B cell (primary cell): ENCODE measurements at regions not wholly inside any gene's neighbourhood (a gene's known extent, or its start where the extent isn't known, plus 50 kb on each side); places are given as distances from the start of the nearest gene placed in this dataset.

Experiments
- EZH2 ChIP-seq: IDR thresholded peaks from 2 replicates; pipeline ENCODE4 v1.6.1; 2012; ENCODE audit warnings: borderline replicate concordance, low read depth, mild to moderate bottlenecking, moderate library complexity, low read length; ENCODE audit not compliant: insufficient read depth, poor library complexity, severe bottlenecking
- TF ChIP-seq, protein P1 (sequence below): fragments of 200-600 bp; IDR thresholded peaks from one replicate; pipeline ENCODE4 v1.8.0; 2022; ENCODE audit warnings: antibody characterized with exemption, mild to moderate bottlenecking

DNA sequence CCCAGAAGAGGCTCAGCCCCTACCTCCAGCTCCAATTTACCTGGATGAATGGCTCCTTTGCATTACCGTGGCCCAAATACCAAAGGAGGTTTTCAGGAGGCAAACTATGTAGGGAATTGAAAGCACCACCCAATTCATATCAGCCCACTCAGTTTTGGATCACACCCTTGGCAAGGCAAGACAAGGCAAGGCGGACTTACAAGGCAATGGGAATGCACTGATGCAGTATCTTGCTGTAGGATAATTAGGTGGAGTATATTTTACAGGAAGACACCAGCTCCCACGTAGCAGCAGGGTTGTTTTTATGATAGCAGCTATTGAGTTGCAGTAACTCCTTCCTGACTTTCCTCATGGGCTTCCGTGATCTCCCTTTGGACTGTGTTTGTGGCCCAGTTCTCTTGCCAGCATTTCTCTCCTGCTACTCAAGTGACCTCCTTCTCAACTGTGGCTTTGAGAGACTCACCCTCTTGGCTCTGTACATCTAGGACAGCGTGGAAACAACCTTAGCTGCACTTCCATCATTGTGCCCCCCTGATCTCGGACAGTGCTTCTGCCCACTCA is 935.9 kb downstream of the EFNB2 start:
- TF ChIP-seq, protein P1, sequence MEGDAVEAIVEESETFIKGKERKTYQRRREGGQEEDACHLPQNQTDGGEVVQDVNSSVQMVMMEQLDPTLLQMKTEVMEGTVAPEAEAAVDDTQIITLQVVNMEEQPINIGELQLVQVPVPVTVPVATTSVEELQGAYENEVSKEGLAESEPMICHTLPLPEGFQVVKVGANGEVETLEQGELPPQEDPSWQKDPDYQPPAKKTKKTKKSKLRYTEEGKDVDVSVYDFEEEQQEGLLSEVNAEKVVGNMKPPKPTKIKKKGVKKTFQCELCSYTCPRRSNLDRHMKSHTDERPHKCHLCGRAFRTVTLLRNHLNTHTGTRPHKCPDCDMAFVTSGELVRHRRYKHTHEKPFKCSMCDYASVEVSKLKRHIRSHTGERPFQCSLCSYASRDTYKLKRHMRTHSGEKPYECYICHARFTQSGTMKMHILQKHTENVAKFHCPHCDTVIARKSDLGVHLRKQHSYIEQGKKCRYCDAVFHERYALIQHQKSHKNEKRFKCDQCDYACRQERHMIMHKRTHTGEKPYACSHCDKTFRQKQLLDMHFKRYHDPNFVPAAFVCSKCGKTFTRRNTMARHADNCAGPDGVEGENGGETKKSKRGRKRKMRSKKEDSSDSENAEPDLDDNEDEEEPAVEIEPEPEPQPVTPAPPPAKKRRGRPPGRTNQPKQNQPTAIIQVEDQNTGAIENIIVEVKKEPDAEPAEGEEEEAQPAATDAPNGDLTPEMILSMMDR = no peak
- no peak for TF ChIP-seq EZH2
